ENCODE measurements at regions not wholly inside any gene's neighbourhood (a gene's known extent, or its start where the extent isn't known, plus 50 kb on each side); places are given as distances from the start of the nearest gene placed in this dataset.

GRCh38 chr4:53832549-53832948 lies 231.9 kb downstream of the CHIC2 start:
- TF ChIP-seq POLR2A (IDR thresholded peaks at IDR 0.05; ENCODE audit: low read depth, low read length) (no peak), TAF1 (IDR thresholded peaks at IDR 0.05; ENCODE audit: low read depth, low read length) (no peak)
